Mesothelial cell of epicardium (in vitro differentiated cells): ENCODE measurements at regions not wholly inside any gene's neighbourhood (a gene's known extent, or its start where the extent isn't known, plus 50 kb on each side); places are given as distances from the start of the nearest gene placed in this dataset.
"Not testable (repeated sequence)": the region's sequence is repeated elsewhere in the genome, so short reads cannot be mapped to it uniquely, and the experiment has no call there.

ENCODE experiments used
- DNase-seq, 2 experiments: peaks; one replicate each; pipeline ENCODE4 v3.0.0; 2021; ENCODE audit warnings: low spot score in 2 of 2; ENCODE audit not compliant: unreplicated experiment in 2 of 2
- H3K27ac Mint-ChIP-seq: 2 replicates; pipeline ENCODE4 v1.8.0; 2021; ENCODE audit warnings: mixed read lengths
- H3K27me3 Mint-ChIP-seq: 2 replicates; pipeline ENCODE4 v1.8.0; 2021; ENCODE audit warnings: low read depth, mixed read lengths
- H3K36me3 Mint-ChIP-seq: 2 replicates; pipeline ENCODE4 v1.8.0; 2021; ENCODE audit warnings: mixed read lengths
- H3K4me1 Mint-ChIP-seq: 2 replicates; pipeline ENCODE4 v1.8.0; 2021; ENCODE audit warnings: mixed read lengths
- H3K4me3 Mint-ChIP-seq: 2 replicates; pipeline ENCODE4 v1.8.0; 2021; ENCODE audit warnings: mild to moderate bottlenecking, moderate library complexity, mixed read lengths
- H3K9me3 Mint-ChIP-seq: 2 replicates; pipeline ENCODE4 v1.8.0; 2021; ENCODE audit warnings: mixed read lengths
- CTCF ChIP-seq: fragments of 200-600 bp; sonication (generic); IDR thresholded peaks from one replicate; pipeline ENCODE4 v1.5.0; 2021; ENCODE audit warnings: antibody characterized with exemption; ENCODE audit not compliant: unreplicated experiment

GRCh38 chr1:144516172-144516571 is 54.7 kb upstream of the NBPF15 start:
- H3K27me3 Mint-ChIP-seq, H3K36me3 Mint-ChIP-seq, H3K9me3 Mint-ChIP-seq, DNase-seq, H3K4me3 Mint-ChIP-seq, H3K4me1 Mint-ChIP-seq, H3K27ac Mint-ChIP-seq: not testable (repeated sequence)

- not testable (repeated sequence) for H3K4me1 Mint-ChIP-seq, H3K9me3 Mint-ChIP-seq, H3K27me3 Mint-ChIP-seq, DNase-seq, H3K27ac Mint-ChIP-seq, H3K4me3 Mint-ChIP-seq, H3K36me3 Mint-ChIP-seq
Observed at GRCh38 chr1:144516906-144517305, 55.4 kb upstream of the NBPF15 start.

GRCh38 chr1:144518439-144518838 is 57.0 kb upstream of the NBPF15 start:
- H3K4me1 Mint-ChIP-seq, H3K9me3 Mint-ChIP-seq, DNase-seq, H3K4me3 Mint-ChIP-seq, H3K27ac Mint-ChIP-seq, H3K36me3 Mint-ChIP-seq, H3K27me3 Mint-ChIP-seq: not testable (repeated sequence)

GRCh38 chr1:144519528-144520189 is 58.2 kb upstream of the NBPF15 start:
- not testable (repeated sequence) for H3K27me3 Mint-ChIP-seq, H3K4me1 Mint-ChIP-seq, H3K9me3 Mint-ChIP-seq, H3K4me3 Mint-ChIP-seq, H3K36me3 Mint-ChIP-seq, DNase-seq
- peak overlapping the region; percentile 71 for H3K27ac Mint-ChIP-seq

GRCh38 chr1:144523661-144524407 is 62.4 kb upstream of the NBPF15 start:
- H3K4me3 Mint-ChIP-seq: peak overlapping the region; percentile 77
- not testable (repeated sequence) for H3K4me1 Mint-ChIP-seq, H3K9me3 Mint-ChIP-seq, H3K27me3 Mint-ChIP-seq, H3K36me3 Mint-ChIP-seq
- H3K27ac Mint-ChIP-seq: peak overlapping the region; percentile 100
- peak; percentile 34 to 65 for DNase-seq

GRCh38 chr1:144532156-144532607 is 60.5 kb upstream of the PPIAL4F start:
- H3K27ac Mint-ChIP-seq, DNase-seq, H3K36me3 Mint-ChIP-seq, H3K9me3 Mint-ChIP-seq, H3K4me1 Mint-ChIP-seq, H3K4me3 Mint-ChIP-seq, H3K27me3 Mint-ChIP-seq: not testable (repeated sequence)
- TF ChIP-seq CTCF: peak; percentile 59

- H3K4me3 Mint-ChIP-seq, H3K4me1 Mint-ChIP-seq, H3K27me3 Mint-ChIP-seq, H3K9me3 Mint-ChIP-seq, H3K36me3 Mint-ChIP-seq, H3K27ac Mint-ChIP-seq, DNase-seq: not testable (repeated sequence)
Observed at GRCh38 chr1:144533480-144533879, 59.2 kb upstream of the PPIAL4F start.

GRCh38 chr1:144534286-144534685 is 58.4 kb upstream of the PPIAL4F start:
- H3K9me3 Mint-ChIP-seq, H3K4me1 Mint-ChIP-seq, H3K4me3 Mint-ChIP-seq, H3K27ac Mint-ChIP-seq, DNase-seq, H3K36me3 Mint-ChIP-seq, H3K27me3 Mint-ChIP-seq: not testable (repeated sequence)

- not testable (repeated sequence) for H3K9me3 Mint-ChIP-seq, H3K27me3 Mint-ChIP-seq, H3K27ac Mint-ChIP-seq, H3K4me1 Mint-ChIP-seq, H3K4me3 Mint-ChIP-seq, DNase-seq, H3K36me3 Mint-ChIP-seq
Observed at GRCh38 chr1:144536677-144537076, 56.0 kb upstream of the PPIAL4F start.

- H3K9me3 Mint-ChIP-seq, H3K4me1 Mint-ChIP-seq, H3K4me3 Mint-ChIP-seq, H3K36me3 Mint-ChIP-seq, H3K27me3 Mint-ChIP-seq, H3K27ac Mint-ChIP-seq, DNase-seq: not testable (repeated sequence)
Observed at GRCh38 chr1:144537234-144537633, 55.5 kb upstream of the PPIAL4F start.

- H3K27ac Mint-ChIP-seq, H3K4me1 Mint-ChIP-seq, H3K9me3 Mint-ChIP-seq, H3K4me3 Mint-ChIP-seq, H3K27me3 Mint-ChIP-seq, H3K36me3 Mint-ChIP-seq, DNase-seq: not testable (repeated sequence)
Observed at GRCh38 chr1:144538736-144539135, 54.0 kb upstream of the PPIAL4F start.

- not testable (repeated sequence) for H3K36me3 Mint-ChIP-seq, DNase-seq, H3K27ac Mint-ChIP-seq, H3K4me1 Mint-ChIP-seq, H3K4me3 Mint-ChIP-seq, H3K27me3 Mint-ChIP-seq, H3K9me3 Mint-ChIP-seq
Observed at GRCh38 chr1:144539191-144539960, 53.3 kb upstream of the PPIAL4F start.
